ENCODE measurements at regions not wholly inside any gene's neighbourhood (a gene's known extent, or its start where the extent isn't known, plus 50 kb on each side); places are given as distances from the start of the nearest gene placed in this dataset.

DNA sequence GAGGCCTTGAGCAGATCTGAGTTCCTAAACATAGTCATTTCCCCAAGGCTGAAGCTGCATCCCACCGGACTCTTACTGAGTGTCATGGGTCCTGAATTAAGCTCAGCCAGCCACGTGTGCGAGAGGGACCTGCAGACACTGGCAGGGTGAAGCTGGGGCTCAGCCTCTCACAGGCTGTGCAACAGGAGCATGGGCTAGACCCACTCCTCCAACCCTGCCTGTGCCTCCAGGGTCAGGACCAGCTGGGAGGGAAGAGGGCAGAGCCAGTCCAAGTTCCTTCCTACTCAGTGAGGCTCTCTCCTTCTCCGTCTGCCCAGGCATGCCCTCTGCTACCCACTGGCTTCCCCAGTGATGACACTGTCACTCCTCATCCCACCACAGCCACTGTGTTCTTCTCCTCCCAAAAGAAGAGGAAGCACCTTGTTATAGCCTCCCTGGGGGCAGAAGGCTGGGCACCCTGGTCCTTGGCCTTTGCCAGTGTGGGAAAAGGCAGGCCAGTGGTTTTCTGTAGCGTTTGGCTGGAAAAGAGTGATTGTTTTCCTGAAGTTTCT, 78.9 kb downstream of the KCNF1 start:
- no peak for FAIRE-seq
- no peak for DNase-seq (ENCODE audit: insufficient read length, low spot score)
- TF ChIP-seq TAF1 (IDR thresholded peaks at IDR 0.05; ENCODE audit: low read depth, low read length) (no peak), POLR2AphosphoS5 (IDR thresholded peaks at IDR 0.05; ENCODE audit: low read depth, low read length) (no peak), POU2F2 (IDR thresholded peaks at IDR 0.05; ENCODE audit: low read depth, low read length) (no peak), POLR2A (IDR thresholded peaks at IDR 0.05; ENCODE audit: low read depth, low read length) (no peak), SPI1 (IDR thresholded peaks at IDR 0.05; ENCODE audit: low read depth, low read length) (no peak), PAX5 (IDR thresholded peaks at IDR 0.05; ENCODE audit: insufficient read depth, low read length, severe bottlenecking) (no peak)

DNA sequence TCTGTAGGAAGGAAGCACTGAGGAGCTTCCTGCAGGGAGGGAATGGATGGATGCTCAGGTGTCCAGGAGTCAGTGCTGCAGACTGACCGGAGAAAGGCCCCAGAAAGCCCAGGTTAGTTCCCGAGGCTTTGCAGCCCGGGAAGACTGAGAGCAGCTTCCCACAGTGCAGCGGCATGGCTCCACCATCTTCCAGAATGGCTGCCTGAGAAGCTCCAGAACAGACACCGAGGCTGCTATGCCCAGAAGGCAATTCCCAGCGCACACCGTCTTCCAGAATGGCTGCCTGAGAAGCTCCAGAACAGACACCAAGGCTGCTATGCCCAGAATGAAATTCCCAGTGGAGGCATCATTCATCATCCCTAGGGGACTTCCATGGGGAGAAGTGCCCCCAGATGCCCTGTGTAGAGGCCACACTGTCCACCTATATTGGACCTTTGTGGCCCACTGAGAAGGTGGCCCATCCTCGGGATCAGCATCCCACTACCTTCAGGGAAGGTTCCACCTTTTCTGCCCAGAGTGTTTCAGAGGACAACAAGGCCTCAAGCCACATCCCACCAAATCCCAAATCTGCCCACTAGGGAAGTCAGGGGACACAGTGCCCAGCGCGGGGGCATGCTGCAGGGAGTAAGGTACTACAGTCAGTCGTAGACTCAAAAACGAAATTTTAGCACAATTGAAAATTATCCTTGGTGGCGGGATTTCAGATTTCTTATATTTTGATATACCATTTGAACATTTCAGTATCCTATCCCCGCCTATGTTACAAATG, 80.5 kb downstream of the KCNF1 start:
- DNase-seq (ENCODE audit: insufficient read length, low spot score) (no peak), FAIRE-seq (no peak)

GRCh38 chr2:10993001-10993481, 81.3 kb downstream of the KCNF1 start:
- FAIRE-seq, result no peak
- DNase-seq (ENCODE audit: insufficient read length, low spot score), result no peak
- TF ChIP-seq SPI1 (IDR thresholded peaks at IDR 0.05; ENCODE audit: low read depth, low read length) (no peak), POLR2AphosphoS5 (IDR thresholded peaks at IDR 0.05; ENCODE audit: low read depth, low read length) (no peak)

More for the DNA sequence above, 80.5 kb downstream of the KCNF1 start:
- TF ChIP-seq POLR2AphosphoS5 (IDR thresholded peaks at IDR 0.05; ENCODE audit: low read depth, low read length) (no peak), POU2F2 (IDR thresholded peaks at IDR 0.05; ENCODE audit: low read depth, low read length) (no peak), PAX5 (IDR thresholded peaks at IDR 0.05; ENCODE audit: insufficient read depth, low read length, severe bottlenecking) (no peak), SPI1 (IDR thresholded peaks at IDR 0.05; ENCODE audit: low read depth, low read length) (no peak), POLR2A (IDR thresholded peaks at IDR 0.05; ENCODE audit: low read depth, low read length) (no peak), TAF1 (IDR thresholded peaks at IDR 0.05; ENCODE audit: low read depth, low read length) (no peak)

- FAIRE-seq (no peak), DNase-seq (ENCODE audit: insufficient read length, low spot score) (no peak)
- no peak for TF ChIP-seq POLR2A (IDR thresholded peaks at IDR 0.05; ENCODE audit: low read depth, low read length)
- TF ChIP-seq PAX5 (IDR thresholded peaks at IDR 0.05; ENCODE audit: insufficient read depth, low read length, severe bottlenecking), result no peak
Observed at GRCh38 chr2:10995366-10995970, 83.7 kb downstream of the KCNF1 start.

GRCh38 chr2:11004199-11004598, 92.5 kb downstream of the KCNF1 start:
- no peak for DNase-seq (ENCODE audit: insufficient read length, low spot score)
- TF ChIP-seq PAX5 (IDR thresholded peaks at IDR 0.05; ENCODE audit: insufficient read depth, low read length, severe bottlenecking) (no peak), POU2F2 (IDR thresholded peaks at IDR 0.05; ENCODE audit: low read depth, low read length) (no peak), POLR2AphosphoS5 (IDR thresholded peaks at IDR 0.05; ENCODE audit: low read depth, low read length) (no peak), SPI1 (IDR thresholded peaks at IDR 0.05; ENCODE audit: low read depth, low read length) (no peak), POLR2A (IDR thresholded peaks at IDR 0.05; ENCODE audit: low read depth, low read length) (no peak), TAF1 (IDR thresholded peaks at IDR 0.05; ENCODE audit: low read depth, low read length) (no peak)

GRCh38 chr2:11005032-11005431, 93.3 kb downstream of the KCNF1 start:
- no peak for DNase-seq (ENCODE audit: insufficient read length, low spot score)
- TF ChIP-seq TAF1 (IDR thresholded peaks at IDR 0.05; ENCODE audit: low read depth, low read length) (no peak), POU2F2 (IDR thresholded peaks at IDR 0.05; ENCODE audit: low read depth, low read length) (no peak), PAX5 (IDR thresholded peaks at IDR 0.05; ENCODE audit: insufficient read depth, low read length, severe bottlenecking) (no peak), POLR2A (IDR thresholded peaks at IDR 0.05; ENCODE audit: low read depth, low read length) (no peak), SPI1 (IDR thresholded peaks at IDR 0.05; ENCODE audit: low read depth, low read length) (no peak), POLR2AphosphoS5 (IDR thresholded peaks at IDR 0.05; ENCODE audit: low read depth, low read length) (no peak)
- no peak for FAIRE-seq

More at GRCh38 chr2:11004199-11004598, 92.5 kb downstream of the KCNF1 start:
- no peak for FAIRE-seq

- TF ChIP-seq PAX5 (IDR thresholded peaks at IDR 0.05; ENCODE audit: insufficient read depth, low read length, severe bottlenecking) (no peak), POLR2A (IDR thresholded peaks at IDR 0.05; ENCODE audit: low read depth, low read length) (no peak), POU2F2 (IDR thresholded peaks at IDR 0.05; ENCODE audit: low read depth, low read length) (no peak), SPI1 (IDR thresholded peaks at IDR 0.05; ENCODE audit: low read depth, low read length) (no peak), TAF1 (IDR thresholded peaks at IDR 0.05; ENCODE audit: low read depth, low read length) (no peak), POLR2AphosphoS5 (IDR thresholded peaks at IDR 0.05; ENCODE audit: low read depth, low read length) (no peak)
- FAIRE-seq, result no peak
- no peak for DNase-seq (ENCODE audit: insufficient read length, low spot score)
Observed at GRCh38 chr2:11006191-11006590, 94.5 kb downstream of the KCNF1 start.

DNA sequence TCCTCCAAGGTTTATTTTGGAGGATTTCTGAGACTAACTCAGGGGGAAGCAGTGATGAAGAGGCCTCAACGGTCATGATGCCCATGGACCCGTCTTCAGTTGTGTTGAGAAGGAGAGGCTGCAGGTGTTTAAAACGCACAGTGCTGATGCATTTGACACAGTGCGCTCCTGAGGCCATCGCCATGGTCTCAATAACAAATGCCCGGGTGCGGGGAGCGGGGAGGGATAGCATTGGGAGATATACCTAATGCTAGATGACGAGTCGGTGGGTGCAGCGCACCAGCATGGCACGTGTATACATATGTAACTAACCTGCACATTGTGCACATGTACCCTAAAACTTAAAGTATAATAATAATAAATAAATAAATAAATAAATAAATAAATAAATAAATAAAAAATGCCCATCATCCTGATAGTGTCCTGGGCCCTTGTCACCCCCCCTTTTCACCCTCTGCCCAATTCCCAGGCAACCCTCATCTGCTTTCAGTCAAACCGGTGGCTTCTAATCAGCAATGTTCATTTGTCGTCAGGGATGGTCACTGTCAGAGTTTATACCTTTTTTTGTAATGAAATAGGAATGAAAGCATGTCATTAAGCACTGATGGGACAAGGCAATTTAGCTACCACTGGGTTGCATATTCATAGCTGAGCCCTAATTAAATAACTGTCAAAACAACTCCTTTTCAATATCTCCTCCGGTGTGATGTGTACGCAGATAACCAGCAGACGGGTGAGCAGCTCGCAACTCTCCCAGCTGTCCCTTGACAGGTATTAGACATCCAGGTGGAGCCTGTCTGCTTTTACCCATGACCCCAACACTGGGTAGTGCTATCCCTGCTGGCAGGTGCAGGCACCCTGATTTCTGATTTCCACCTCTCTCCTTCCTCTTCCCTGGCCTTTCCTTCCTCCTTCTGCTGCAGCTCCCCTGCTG, 95.9 kb downstream of the KCNF1 start:
- TF ChIP-seq POLR2A (IDR thresholded peaks at IDR 0.05; ENCODE audit: low read depth, low read length), result no peak
- no peak for TF ChIP-seq TAF1 (IDR thresholded peaks at IDR 0.05; ENCODE audit: low read depth, low read length)
- no peak for TF ChIP-seq SPI1 (IDR thresholded peaks at IDR 0.05; ENCODE audit: low read depth, low read length)
- TF ChIP-seq POLR2AphosphoS5 (IDR thresholded peaks at IDR 0.05; ENCODE audit: low read depth, low read length), result no peak
- no peak for TF ChIP-seq PAX5 (IDR thresholded peaks at IDR 0.05; ENCODE audit: insufficient read depth, low read length, severe bottlenecking)
- TF ChIP-seq POU2F2 (IDR thresholded peaks at IDR 0.05; ENCODE audit: low read depth, low read length), result no peak
- DNase-seq (ENCODE audit: insufficient read length, low spot score) (no peak), FAIRE-seq (no peak)

GRCh38 chr2:11008773-11009172, 97.0 kb downstream of the KCNF1 start:
- DNase-seq (ENCODE audit: insufficient read length, low spot score) (no peak), FAIRE-seq (no peak)
- no peak for TF ChIP-seq PAX5 (IDR thresholded peaks at IDR 0.05; ENCODE audit: insufficient read depth, low read length, severe bottlenecking)
- TF ChIP-seq POU2F2 (IDR thresholded peaks at IDR 0.05; ENCODE audit: low read depth, low read length), result no peak
- no peak for TF ChIP-seq POLR2A (IDR thresholded peaks at IDR 0.05; ENCODE audit: low read depth, low read length)
- TF ChIP-seq TAF1 (IDR thresholded peaks at IDR 0.05; ENCODE audit: low read depth, low read length), result no peak
- no peak for TF ChIP-seq POLR2AphosphoS5 (IDR thresholded peaks at IDR 0.05; ENCODE audit: low read depth, low read length)
- no peak for TF ChIP-seq SPI1 (IDR thresholded peaks at IDR 0.05; ENCODE audit: low read depth, low read length)
